ENCODE measurements at regions not wholly inside any gene's neighbourhood (a gene's known extent, or its start where the extent isn't known, plus 50 kb on each side); places are given as distances from the start of the nearest gene placed in this dataset.

GRCh38 chr4:11568511-11568910 lies 139.8 kb upstream of the HS3ST1 start:
- no peak overlapping the region for H3K27ac ChIP-seq
- H3K4me3 ChIP-seq: no peak overlapping the region
- TF ChIP-seq CTCF (IDR thresholded peaks at IDR 0.05): no peak
- no peak for DNase-seq (ENCODE audit: low spot score)

- Histone ChIP-seq H3K4me3 (no peak overlapping the region), H3K27ac (no peak overlapping the region)
- TF ChIP-seq CTCF (IDR thresholded peaks at IDR 0.05): no peak
- no peak for DNase-seq (ENCODE audit: low spot score)
These were observed 137.8 kb upstream of the HS3ST1 start for GRCh38 chr4:11566444-11567022.

GRCh38 chr4:11565899-11566298 lies 137.2 kb upstream of the HS3ST1 start:
- no peak for TF ChIP-seq CTCF (IDR thresholded peaks at IDR 0.05)
- no peak overlapping the region for H3K4me3 ChIP-seq
- H3K27ac ChIP-seq: no peak overlapping the region
- no peak for DNase-seq (ENCODE audit: low spot score)

GRCh38 chr4:11565213-11565612 lies 136.5 kb upstream of the HS3ST1 start:
- TF ChIP-seq CTCF (IDR thresholded peaks at IDR 0.05): no peak
- no peak overlapping the region for H3K4me3 ChIP-seq
- DNase-seq (ENCODE audit: low spot score): no peak
- no peak overlapping the region for H3K27ac ChIP-seq

GRCh38 chr4:11564021-11564420 lies 135.3 kb upstream of the HS3ST1 start:
- no peak for TF ChIP-seq CTCF (IDR thresholded peaks at IDR 0.05)
- H3K27ac ChIP-seq: no peak overlapping the region
- no peak for DNase-seq (ENCODE audit: low spot score)
- H3K4me3 ChIP-seq: no peak overlapping the region

- no peak for DNase-seq (ENCODE audit: low spot score)
- no peak overlapping the region for H3K27ac ChIP-seq
- no peak for TF ChIP-seq CTCF (IDR thresholded peaks at IDR 0.05)
- H3K4me3 ChIP-seq: no peak overlapping the region
These were observed 120.8 kb upstream of the HS3ST1 start for GRCh38 chr4:11549525-11549924.

- Histone ChIP-seq H3K4me3 (no peak overlapping the region), H3K27ac (no peak overlapping the region)
- no peak for TF ChIP-seq CTCF (IDR thresholded peaks at IDR 0.05)
- DNase-seq (ENCODE audit: low spot score): no peak
These were observed 119.9 kb upstream of the HS3ST1 start for GRCh38 chr4:11548597-11549082.
